Esophagus squamous epithelium (tissue), 4 donors: ENCODE measurements at regions not wholly inside any gene's neighbourhood (a gene's known extent, or its start where the extent isn't known, plus 50 kb on each side); places are given as distances from the start of the nearest gene placed in this dataset.

Experiments
- CTCF ChIP-seq, 6 experiments: fragments of 450-650 bp in 4 of 6; fragments of 200-600 bp in 2 of 6; sonication (generic) in 2 of 6; IDR thresholded peaks; one replicate each; pipeline ENCODE4 v1.5.1; 2016 to 2019; ENCODE audit warnings: antibody characterized with exemption in 6 of 6, mild to moderate bottlenecking in 4 of 6, moderate library complexity in 4 of 6
- POLR2A ChIP-seq, 4 donors: fragments of 450-650 bp; IDR thresholded peaks; one replicate each; pipeline ENCODE4 v1.6.1; 2017; ENCODE audit warnings: antibody characterized with exemption in 4 of 4, mild to moderate bottlenecking in 4 of 4, moderate library complexity in 3 of 4

GRCh38 chr13:103326326-103326725, 260.1 kb upstream of the SLC10A2 start:
- TF ChIP-seq POLR2A (IDR thresholded peaks at IDR 0.05) (no peak), CTCF (IDR thresholded peaks at IDR 0.05) (no peak)
